Inferior parietal cortex (tissue), 1 donor: ENCODE measurements at regions not wholly inside any gene's neighbourhood (a gene's known extent, or its start where the extent isn't known, plus 50 kb on each side); places are given as distances from the start of the nearest gene placed in this dataset.
"Not testable (repeated sequence)": the region's sequence is repeated elsewhere in the genome, so short reads cannot be mapped to it uniquely, and the experiment has no call there.

Source experiments
- DNase-seq: peaks from one replicate; pipeline ENCODE4 v3.0.0-alpha.2; 2016; ENCODE audit errors: extremely low spot score

- DNase-seq: no peak
Observed at GRCh38 chr11:23751280-23751679, 745.6 kb upstream of the LUZP2 start.

DNA sequence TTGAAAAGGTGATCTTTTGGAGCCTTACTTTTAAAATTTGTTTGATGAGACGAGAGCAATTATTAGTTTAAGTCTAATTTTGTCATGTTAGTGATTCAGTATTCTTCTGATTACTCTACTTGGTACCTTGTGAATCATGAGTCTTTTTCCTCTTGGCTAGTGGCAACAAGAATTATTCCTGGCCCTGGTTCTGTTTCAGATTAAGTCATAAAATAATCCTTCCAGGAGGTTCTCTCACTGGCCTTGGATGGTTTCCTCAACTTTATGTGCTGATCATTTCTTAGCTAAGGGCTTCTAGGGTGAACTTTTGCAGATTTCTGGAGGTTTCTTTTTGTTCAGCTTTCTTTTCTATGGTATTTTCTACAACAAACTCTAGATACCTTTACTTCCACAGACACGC lies 741.8 kb upstream of the LUZP2 start:
- DNase-seq: no peak

- DNase-seq: no peak
Observed at GRCh38 chr11:23755769-23756168, 741.1 kb upstream of the LUZP2 start.

DNA sequence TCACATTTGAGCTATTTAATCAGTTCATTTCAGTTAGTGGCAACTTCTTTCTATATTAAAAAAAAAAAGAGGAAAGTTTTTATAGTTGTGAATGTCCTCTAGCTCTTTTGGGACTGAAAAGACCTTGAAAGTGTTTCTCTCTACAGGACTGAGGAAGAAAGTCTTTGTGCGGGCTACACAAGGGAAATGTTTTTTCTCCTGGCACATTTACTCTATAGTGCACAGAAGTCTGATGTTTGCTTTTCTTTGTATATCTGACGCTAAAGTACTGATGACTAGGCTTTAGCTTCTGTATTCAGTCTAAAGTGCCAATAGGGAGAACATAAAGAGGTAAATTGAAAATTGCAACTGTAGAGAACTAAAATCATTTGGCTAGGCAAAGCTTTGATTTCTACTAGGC lies 737.4 kb upstream of the LUZP2 start:
- no peak for DNase-seq

- DNase-seq: no peak
Observed at GRCh38 chr11:23764286-23764685, 732.6 kb upstream of the LUZP2 start.

DNA sequence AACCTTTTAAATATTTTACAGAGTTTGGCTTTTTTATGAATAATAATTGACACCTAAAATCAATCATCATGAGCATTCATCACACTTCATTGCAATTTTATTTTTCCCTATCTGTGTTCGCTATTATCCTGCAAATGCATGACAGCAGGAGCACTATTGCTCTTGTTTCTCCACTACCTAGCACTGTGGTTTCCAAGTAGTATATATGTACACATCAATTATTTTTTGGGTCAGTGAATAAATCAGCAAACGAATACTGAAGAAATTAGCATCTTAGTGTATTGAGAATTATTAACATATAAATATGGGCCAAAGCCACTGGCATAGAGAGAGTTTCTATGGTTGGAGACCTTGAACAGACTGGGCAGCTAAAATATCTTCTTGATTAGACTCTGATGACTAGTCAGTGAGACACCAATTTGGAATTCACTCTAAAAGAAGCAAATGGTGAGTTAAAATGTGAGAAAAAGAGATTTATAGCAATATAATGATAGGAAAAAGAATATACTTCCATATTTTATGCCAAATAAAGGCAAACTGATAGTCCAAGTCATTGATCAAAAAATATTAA lies 731.1 kb upstream of the LUZP2 start:
- DNase-seq: no peak

DNA sequence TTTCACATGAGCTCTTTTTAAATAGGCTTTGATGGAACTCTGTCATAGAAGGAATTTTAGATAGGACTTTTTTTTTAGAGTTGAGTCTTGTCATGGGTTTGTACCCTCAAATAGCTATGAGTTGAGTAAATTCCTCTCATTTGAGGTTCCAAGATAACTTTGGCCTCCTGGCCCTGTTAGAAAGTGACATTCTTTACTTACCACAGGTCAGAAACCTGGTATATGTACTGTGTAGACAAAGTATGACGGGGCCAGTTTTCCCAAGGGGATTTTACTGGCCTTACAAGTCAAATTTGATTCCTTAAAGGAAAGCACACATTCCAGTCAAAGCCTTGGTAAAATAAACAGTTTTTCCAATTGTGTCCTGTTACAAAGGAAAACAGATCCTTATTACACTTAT lies 729.3 kb upstream of the LUZP2 start:
- no peak for DNase-seq

GRCh38 chr11:23769214-23769613 lies 727.6 kb upstream of the LUZP2 start:
- DNase-seq: no peak

GRCh38 chr11:23772081-23772480 lies 724.8 kb upstream of the LUZP2 start:
- no peak for DNase-seq

GRCh38 chr11:23778971-23779370 lies 717.9 kb upstream of the LUZP2 start:
- no peak for DNase-seq

- no peak for DNase-seq
Observed at GRCh38 chr11:23780231-23780630, 716.6 kb upstream of the LUZP2 start.

DNA sequence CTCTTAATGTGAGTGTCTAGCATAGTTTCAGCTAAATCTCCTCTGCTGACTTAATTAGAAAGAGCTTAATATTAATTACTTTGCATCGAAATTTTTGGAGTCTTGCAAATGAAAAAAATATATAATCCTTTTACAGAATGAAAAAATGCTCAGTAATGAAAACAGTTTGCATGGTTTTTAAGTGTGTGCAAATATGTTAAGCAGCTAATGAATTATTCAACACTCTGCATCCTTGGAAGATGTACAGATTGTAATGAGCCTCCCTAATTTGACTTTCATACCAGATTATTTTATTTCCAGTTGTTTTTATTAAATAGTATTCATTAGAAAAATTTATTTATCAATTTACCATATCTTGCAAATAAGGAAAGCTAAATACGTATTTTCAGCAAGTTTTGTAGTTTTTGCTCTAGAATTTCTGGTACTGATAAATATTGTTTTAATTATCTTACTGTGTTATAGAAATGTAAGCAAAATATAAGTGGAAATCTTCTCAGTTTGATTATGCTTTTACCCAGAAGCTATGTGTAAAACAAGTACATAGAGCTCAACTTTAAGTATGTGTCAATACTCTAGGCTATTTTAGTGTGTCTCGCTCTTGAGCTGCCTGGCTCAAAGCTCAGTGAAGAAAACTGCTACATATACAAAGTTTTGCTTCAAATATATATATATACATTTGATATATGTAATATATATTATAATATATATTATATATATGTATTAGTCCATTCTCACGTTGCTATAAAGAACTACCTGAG lies 714.9 kb upstream of the LUZP2 start:
- no peak for DNase-seq

DNA sequence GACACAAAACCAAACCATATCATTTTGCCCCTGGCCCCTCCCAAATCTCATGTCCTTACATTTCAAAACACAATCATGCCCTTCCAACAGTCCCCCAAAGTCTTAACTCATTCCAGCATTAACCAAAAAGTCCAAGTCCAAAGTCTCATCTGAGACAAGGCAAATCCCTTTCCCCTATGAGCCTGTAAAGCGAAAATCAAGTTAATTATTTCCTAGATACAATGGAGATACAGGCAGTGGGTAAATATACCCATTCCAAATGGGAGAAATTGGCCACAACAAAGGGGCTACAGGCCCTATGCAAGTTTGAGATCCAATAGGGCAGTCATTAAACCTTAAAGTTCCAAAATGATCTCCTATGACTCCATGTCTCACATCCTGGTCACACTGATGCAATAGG lies 709.9 kb upstream of the LUZP2 start:
- not testable (repeated sequence) for DNase-seq

- no peak for DNase-seq
Observed at GRCh38 chr11:23789200-23789853, 707.5 kb upstream of the LUZP2 start.

DNA sequence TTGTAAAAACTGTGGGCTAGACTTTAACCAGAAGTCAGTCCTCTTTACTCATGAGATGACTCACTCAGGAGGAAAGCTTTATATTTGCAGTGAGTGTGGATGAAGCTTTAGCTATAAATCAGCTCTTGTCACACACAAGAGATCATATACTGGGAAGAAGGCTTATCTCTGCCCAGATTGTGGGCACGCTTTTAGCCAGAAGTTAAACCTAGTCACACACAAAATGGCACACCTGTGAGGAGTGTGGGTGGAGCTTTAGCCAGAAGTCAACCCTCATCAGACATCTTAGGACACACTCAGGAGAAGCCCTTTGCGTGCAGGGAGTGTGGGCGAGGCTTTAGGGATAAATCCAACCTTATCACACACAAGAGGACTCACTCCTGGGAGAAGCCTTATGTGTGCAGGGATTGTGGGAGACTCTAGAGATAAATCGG lies 706.9 kb upstream of the LUZP2 start:
- no peak for DNase-seq

GRCh38 chr11:23797624-23798419 lies 699.0 kb upstream of the LUZP2 start:
- no peak for DNase-seq

- not testable (repeated sequence) for DNase-seq
Observed at GRCh38 chr11:23834306-23834705, 662.5 kb upstream of the LUZP2 start.

DNA sequence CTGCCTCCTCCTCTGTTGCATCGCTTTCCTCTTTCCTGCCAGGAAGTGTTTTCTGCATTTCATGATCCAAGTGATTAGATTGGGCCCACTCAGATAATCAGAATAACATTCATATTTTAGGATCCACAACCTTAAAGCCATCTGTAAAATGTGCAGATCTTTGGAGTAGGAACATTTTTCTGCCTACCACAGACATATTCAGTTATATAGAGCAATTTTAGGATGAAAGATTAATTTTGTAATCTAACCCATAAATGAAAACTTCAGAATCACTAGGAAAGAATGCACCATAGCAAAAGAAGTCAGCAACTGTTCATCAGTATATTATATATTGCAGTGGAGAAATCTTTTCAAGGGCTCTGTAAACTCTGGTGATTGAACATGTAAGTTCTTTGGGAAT lies 659.9 kb upstream of the LUZP2 start:
- no peak for DNase-seq

DNA sequence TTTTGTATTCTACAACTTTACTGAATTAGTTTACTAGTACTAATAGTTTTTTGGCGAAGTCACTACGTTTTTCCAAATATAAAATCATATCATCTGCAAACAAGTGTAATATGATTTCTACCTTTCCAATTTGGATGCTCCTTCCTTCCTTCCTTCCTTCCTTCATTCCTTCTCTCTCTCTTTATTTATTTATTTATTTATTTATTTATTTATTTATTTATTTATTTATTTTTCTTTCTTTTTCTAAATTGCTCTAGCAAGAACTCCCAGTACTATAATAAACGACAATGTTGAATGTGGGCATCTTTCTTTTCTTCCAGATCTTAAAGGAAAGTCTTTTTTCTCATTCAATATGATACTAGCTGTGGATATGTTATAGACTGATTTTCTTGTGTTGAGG lies 656.0 kb upstream of the LUZP2 start:
- DNase-seq: no peak

DNA sequence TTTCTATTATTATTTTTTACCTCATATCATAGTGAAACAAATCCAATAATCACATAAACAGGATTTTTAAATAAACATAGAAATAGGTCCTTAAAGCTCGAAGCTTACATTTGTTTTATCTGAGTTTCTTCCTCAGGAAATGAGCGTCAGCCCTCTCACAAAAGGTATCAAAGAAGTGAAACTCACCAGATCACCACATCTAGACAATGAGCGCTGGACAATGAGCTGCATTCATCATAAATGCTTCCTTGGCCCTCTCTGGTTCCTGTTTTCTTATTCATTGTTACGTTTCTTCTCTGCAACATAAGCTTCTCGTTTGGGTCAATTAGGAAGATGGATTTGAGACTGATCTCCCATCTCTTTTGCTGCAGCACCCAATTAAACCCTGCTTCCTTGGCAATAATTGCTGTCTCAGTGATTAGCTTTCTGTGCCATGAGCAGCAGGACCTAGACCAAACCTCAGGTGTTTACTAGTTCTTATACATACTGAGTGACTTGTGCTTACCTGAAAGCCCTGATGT lies 649.9 kb upstream of the LUZP2 start:
- DNase-seq: no peak

DNA sequence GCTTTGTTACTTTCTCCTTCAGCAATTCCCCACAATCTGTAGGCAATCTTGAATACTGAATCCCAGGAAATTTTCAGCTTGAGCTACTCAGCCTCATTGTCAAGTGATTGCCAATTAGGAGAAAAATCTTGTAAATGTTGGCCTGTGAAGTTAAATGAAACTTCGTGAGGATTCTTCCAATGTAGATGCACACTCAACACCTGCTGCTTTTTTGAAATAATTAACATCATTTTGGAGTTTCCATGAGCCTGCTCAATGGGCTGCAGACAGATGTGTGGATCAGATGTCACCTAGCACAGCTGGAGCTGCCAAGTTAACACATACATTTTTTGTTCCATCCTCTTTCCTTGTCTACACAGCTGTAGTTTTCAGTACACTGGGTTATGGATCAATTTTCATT lies 645.6 kb upstream of the LUZP2 start:
- no peak for DNase-seq

DNA sequence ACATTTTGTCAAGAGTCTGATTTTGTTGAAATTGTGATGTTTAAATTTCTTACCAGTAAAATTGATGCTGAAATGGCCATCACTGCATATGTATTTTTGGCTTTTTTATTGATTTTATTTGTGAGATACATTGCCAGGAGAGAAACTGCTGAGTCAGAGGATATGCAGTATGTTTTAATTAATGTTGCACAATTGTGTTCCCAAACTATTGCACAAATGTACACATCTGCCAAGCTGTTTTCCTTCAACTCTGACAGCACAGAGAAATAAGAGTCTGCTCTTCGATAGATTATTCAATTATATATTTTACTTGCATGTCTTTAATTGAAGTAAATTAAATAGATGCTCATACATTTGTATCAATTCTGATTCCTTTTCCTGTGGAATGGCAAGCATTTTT lies 640.2 kb upstream of the LUZP2 start:
- DNase-seq: no peak
